ENCODE measurements at regions not wholly inside any gene's neighbourhood (a gene's known extent, or its start where the extent isn't known, plus 50 kb on each side); places are given as distances from the start of the nearest gene placed in this dataset.
"Not testable (repeated sequence)": the region's sequence is repeated elsewhere in the genome, so short reads cannot be mapped to it uniquely, and the experiment has no call there.

DNA sequence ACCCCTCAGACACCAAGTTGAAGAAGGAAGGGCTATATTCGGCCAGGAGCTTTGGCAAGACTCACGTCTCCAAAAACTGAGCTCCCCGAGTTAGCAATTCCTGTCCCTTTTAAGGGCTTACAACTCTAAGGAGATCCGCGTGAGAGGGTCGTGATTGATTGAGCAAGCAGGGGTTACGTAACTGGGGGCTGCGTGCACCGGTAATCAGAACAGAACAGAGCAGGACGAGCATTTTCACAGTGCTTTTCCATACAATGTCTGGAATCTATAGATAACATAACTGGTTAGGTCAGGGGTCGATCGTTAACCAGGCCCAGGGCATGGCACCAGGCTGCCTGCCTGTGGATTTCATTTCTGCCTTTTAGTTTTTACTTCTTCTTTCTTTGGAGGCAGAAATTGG, 245.3 kb upstream of the MME start:
- not testable (repeated sequence) for DNase-seq (ENCODE audit: low read depth)

GRCh38 chr3:154829929-154830328, 250.2 kb upstream of the MME start:
- no peak for DNase-seq (ENCODE audit: low read depth)

DNA sequence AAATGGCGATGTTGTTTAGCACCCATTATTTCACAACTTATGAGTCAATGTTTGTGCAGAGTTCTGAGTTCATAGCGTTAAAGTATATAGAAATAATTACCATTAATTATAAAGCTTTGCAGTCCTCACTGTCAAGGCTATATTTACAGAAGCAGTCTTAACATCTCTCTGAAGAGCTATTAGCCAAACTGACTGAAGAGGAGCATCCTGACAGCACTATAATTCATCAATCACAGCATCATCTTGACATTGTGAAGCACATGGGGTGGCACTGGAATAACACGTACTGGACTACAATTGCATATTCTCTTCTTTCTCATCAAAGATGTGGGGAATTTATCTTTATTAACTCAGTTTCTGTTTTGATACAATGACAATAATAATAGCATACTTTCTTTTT, 260.6 kb upstream of the MME start:
- no peak for DNase-seq (ENCODE audit: low read depth)

GRCh38 chr3:154818676-154819255, 261.4 kb upstream of the MME start:
- DNase-seq (ENCODE audit: low read depth) = peak; percentile 53

DNA sequence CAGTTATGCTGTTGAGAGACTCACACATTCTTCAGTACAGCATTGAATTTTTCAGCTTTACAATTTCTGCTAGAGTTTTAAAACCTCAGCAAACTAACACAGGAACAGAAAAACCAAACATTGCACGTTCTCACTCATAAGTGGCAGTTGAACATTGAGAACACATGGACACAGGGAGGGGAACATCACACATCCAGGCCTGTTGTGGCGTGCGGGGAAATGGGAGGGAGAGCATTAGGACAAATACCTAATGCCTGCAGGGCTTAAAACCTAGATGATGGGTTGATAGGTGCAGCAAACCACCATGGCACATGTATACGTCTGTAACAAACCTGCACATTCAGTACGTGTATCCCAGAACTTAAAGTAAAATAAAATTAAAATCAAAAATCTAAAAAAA, 270.1 kb upstream of the MME start:
- DNase-seq (ENCODE audit: low read depth) = not testable (repeated sequence)

- DNase-seq (ENCODE audit: low read depth) = no peak
Observed at GRCh38 chr3:154801729-154802128, 278.4 kb upstream of the MME start.

DNA sequence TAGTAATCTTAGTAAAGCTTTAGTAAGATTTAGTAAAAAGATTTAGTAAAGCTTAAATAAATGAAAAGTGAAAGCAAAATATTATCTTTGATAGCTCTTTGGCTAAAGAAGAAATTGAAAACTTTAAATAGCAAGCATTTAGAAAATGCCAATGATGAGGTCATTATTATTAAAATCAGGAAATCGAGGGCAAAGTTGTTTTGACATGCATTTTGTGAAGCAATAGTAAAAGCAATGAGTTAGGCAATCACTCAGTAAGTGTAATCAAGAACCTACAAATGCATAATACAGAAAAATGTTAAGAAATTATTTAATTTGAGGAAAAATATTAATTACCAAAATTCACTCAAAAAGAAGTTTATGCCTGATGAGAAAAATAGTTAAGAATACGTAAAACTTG, 280.3 kb upstream of the MME start:
- DNase-seq (ENCODE audit: low read depth) = no peak

- DNase-seq (ENCODE audit: low read depth) = peak; percentile 98
Observed at GRCh38 chr3:154795582-154795981, 284.5 kb upstream of the MME start.

DNA sequence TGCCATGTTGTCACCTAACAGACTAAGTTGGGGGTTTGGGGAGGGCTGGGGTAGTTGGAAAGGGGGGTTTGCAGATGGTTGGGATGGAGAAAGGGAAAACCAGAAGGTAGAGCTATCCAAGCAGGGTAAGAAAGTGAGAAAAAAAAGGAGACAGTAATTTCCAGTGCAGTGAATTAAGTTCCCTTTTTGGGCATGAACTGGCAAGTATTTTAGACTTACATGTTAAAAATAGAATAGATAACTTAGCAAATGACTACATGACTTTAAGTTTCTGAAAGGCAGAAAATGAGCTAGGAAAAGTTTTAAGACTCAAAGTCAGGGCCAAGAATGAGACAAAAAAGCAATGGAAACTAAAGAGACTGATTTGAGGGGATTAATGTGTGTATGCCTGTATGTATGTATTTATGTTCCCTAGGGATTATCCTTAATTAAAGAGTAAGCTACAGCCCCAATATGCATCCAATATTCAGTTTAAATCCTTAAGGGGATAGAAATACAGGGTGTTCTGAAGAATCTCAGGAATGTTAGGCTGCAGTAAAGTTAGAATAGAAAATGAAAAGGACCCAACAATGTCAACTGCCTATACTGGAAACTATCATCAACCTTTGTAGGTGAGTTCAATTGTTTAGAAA, 285.2 kb upstream of the MME start:
- peak; percentile 30 for DNase-seq (ENCODE audit: low read depth)

- no peak for DNase-seq (ENCODE audit: low read depth)
Observed at GRCh38 chr3:154794391-154794790, 285.7 kb upstream of the MME start.

DNA sequence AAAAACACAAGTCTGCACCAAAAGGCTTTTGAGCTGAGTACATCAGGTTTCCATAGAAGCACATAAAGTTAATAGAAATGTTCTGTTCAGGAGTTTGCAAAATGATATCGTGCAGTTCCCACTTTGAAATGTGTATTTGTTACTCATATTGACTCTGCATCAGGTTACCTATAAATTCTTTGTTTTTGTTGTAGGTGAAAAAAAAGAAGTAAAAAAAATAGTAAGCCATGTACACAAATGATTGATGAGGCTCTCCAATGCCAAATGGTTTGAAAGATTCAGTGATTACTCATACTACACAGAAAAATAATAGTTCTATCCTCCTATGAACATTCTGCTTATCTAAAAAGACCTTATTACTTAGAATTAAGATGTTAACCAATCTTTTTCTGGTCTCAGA, 287.3 kb upstream of the MME start:
- no peak for DNase-seq (ENCODE audit: low read depth)

GRCh38 chr3:154791611-154792010, 288.5 kb upstream of the MME start:
- no peak for DNase-seq (ENCODE audit: low read depth)

DNA sequence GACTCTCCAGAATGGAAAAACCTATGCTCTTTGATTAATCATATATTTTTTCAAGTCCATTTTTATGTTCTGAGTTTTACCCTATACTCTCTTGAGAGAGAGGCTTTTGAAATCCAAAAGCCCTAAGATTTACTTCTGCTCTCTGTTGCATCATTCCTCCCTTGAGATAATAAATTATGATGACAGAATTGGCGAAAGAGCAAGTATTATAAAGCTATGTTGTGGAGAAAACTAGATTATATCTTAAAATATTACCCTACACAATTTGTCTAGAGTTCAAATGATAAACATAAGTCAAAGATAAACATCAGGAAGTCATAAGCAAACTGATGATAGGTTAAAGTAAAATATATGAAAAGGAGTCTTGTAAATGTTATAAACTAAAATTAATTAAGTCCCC, 293.4 kb upstream of the MME start:
- DNase-seq (ENCODE audit: low read depth) = peak; percentile 42

- no peak for DNase-seq (ENCODE audit: low read depth)
Observed at GRCh38 chr3:154783521-154783931, 296.6 kb upstream of the MME start.

- no peak for DNase-seq (ENCODE audit: low read depth)
Observed at GRCh38 chr3:154783061-154783460, 297.1 kb upstream of the MME start.

- no peak for DNase-seq (ENCODE audit: low read depth)
Observed at GRCh38 chr3:154782151-154782550, 298.0 kb upstream of the MME start.

DNA sequence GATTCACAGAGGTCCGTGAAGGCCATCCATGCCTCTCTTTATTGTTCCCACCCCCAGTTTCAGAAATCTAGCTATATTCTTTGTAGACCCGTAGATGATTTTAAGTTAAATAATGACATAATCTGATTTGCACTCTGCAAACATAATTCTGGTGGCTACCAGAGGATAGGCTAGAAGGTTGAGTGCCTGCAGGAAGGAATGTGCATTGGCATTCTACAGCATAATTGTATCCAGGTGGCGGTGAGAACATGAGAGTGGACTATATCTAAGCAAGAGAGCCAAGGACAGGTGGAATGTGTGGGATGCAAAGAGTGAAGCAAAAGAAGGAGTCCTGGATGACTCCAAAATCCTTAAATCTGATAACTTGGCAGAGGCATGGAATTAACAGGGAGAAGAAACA, 298.5 kb upstream of the MME start:
- no peak for DNase-seq (ENCODE audit: low read depth)

GRCh38 chr3:154780263-154780662, 299.9 kb upstream of the MME start:
- DNase-seq (ENCODE audit: low read depth) = no peak

GRCh38 chr3:154779571-154779970, 300.5 kb upstream of the MME start:
- DNase-seq (ENCODE audit: low read depth) = peak; percentile 74

DNA sequence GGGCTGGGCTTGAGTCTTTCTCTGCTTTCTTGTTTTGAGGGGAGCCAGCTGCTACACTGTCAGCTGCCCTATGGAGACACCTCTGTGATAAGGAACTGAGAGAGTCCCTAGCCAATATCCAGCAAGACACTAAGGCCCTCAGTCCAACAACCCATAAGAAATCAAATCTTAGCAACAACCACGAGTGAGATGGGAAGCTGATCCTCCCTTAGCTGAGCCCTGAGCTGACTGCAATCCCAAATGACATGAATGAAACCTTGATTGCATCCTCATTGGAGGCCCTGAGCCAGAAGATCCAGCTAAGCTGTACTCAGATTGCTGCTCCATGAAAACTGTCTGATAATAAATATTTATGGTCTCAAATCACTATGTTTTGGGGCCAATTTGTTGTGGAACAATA, 302.1 kb upstream of the MME start:
- DNase-seq (ENCODE audit: low read depth) = no peak

GRCh38 chr3:154776549-154777225, 303.4 kb upstream of the MME start:
- DNase-seq (ENCODE audit: low read depth) = no peak

DNA sequence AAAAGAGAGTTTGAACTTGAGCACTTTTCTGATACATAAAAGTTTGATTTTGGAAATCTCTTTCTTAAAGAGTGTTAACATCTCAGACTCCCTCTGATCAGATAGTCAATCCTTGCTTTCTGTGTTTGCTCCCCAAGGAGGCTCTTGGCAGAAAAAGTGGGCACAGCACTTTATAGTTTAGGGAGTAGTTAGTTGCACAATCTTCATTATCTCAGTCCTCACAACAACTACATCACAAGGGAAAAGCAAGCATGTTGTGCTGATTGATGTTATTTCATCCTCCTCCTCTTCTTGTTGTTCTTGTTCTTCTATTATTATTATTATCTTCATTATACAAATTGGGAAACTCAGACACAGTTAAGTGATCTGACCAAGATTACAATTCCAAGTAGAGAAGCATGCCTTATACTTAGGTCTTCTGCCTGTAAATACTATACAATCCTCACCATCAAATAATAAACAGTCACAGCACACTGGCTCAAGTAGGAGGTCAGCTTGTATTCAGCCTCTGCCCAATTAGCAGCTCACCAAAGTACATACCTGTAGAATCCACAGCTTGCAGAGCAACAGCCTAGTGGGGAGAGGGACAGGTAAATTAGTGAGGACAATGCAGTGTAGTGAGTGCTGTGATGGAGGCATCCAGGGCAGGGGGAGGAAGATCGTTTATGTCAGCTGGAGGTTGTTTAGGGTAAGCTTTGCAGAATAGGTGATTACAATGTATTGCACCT, 304.1 kb upstream of the MME start:
- no peak for DNase-seq (ENCODE audit: low read depth)
